ENCODE measurements at regions not wholly inside any gene's neighbourhood (a gene's known extent, or its start where the extent isn't known, plus 50 kb on each side); places are given as distances from the start of the nearest gene placed in this dataset.

- no peak for DNase-seq
Measured at GRCh38 chr3:170727754-170728153, 141.9 kb upstream of the SLC7A14 start.

- no peak for DNase-seq
Measured at GRCh38 chr3:170726976-170727661, 141.2 kb upstream of the SLC7A14 start.

GRCh38 chr3:170725285-170725731 lies 139.4 kb upstream of the SLC7A14 start:
- no peak for DNase-seq

GRCh38 chr3:170724599-170725280 lies 138.9 kb upstream of the SLC7A14 start:
- no peak for DNase-seq

GRCh38 chr3:170723241-170723640 lies 137.4 kb upstream of the SLC7A14 start:
- no peak for DNase-seq

- no peak for DNase-seq
Measured at GRCh38 chr3:170721563-170721962, 135.7 kb upstream of the SLC7A14 start.

- no peak for DNase-seq
Measured at GRCh38 chr3:170719300-170719699, 133.4 kb upstream of the SLC7A14 start.

- no peak for DNase-seq
Measured at GRCh38 chr3:170718848-170719247, 133.0 kb upstream of the SLC7A14 start.

- no peak for DNase-seq
Measured at GRCh38 chr3:170717410-170718402, 131.8 kb upstream of the SLC7A14 start.

- DNase-seq = no peak
Measured at GRCh38 chr3:170716172-170716805, 130.4 kb upstream of the SLC7A14 start.

GRCh38 chr3:170714562-170715535 lies 129.0 kb upstream of the SLC7A14 start:
- no peak for DNase-seq

GRCh38 chr3:170714122-170714521 lies 128.2 kb upstream of the SLC7A14 start:
- DNase-seq = no peak

GRCh38 chr3:170713653-170714052 lies 127.8 kb upstream of the SLC7A14 start:
- DNase-seq = no peak

- no peak for DNase-seq
Measured at GRCh38 chr3:170712798-170713197, 126.9 kb upstream of the SLC7A14 start.

GRCh38 chr3:170712336-170712735 lies 126.5 kb upstream of the SLC7A14 start:
- no peak for DNase-seq

- DNase-seq = no peak
Measured at GRCh38 chr3:170711786-170712185, 125.9 kb upstream of the SLC7A14 start.

- DNase-seq = no peak
Measured at GRCh38 chr3:170709046-170709445, 123.2 kb upstream of the SLC7A14 start.

- no peak for DNase-seq
Measured at GRCh38 chr3:170707899-170708298, 122.0 kb upstream of the SLC7A14 start.

- DNase-seq = no peak
Measured at GRCh38 chr3:170705131-170705530, 119.3 kb upstream of the SLC7A14 start.

GRCh38 chr3:170703121-170703588 lies 117.3 kb upstream of the SLC7A14 start:
- DNase-seq = no peak
